ENCODE measurements at regions not wholly inside any gene's neighbourhood (a gene's known extent, or its start where the extent isn't known, plus 50 kb on each side); places are given as distances from the start of the nearest gene placed in this dataset.

GRCh38 chr1:191483988-191484387, 674.3 kb upstream of the RGS18 start:
- H3K27me3 ChIP-seq (replicated peaks; ENCODE audit: insufficient read depth), result no peaks in the 10 kb centered on the region
- no peak for ATAC-seq (ENCODE audit: insufficient number of reproducible peaks, low FRiP score, low read depth)

DNA sequence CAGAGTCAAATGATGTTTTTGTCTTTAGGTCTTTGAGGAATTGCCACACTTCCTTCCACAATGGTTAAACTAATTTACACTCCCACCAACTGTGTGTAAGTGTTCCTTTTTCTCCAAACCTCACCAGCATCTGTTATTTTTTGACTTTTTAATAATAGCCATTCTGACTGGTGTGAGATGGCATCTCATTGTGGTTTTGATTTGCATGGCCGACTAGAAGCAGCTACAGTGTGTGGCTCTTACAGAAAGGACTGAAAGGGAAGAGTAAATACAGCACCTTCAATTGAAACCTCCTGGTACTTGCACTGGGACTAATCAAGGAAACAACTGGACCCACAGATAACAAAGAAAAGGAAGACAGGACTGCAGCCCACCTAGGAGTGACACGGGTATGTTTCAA, 668.0 kb upstream of the RGS18 start:
- Histone ChIP-seq H3K4me3 (no peak overlapping the region), H3K4me1 (ENCODE audit: control insufficient read depth in 1 of 2, low read depth in 2 of 2) (no peaks in the 10 kb centered on the region), H3K27me3 (replicated peaks; ENCODE audit: insufficient read depth) (no peaks in the 10 kb centered on the region), H3K27ac (no peak overlapping the region), H3K9me3 (no peaks in the 10 kb centered on the region), H3K36me3 (no peaks in the 10 kb centered on the region)
- no peak for ATAC-seq (ENCODE audit: insufficient number of reproducible peaks, low FRiP score, low read depth)
- no peak for DNase-seq (ENCODE audit: low spot score)
- TF ChIP-seq, protein P1, sequence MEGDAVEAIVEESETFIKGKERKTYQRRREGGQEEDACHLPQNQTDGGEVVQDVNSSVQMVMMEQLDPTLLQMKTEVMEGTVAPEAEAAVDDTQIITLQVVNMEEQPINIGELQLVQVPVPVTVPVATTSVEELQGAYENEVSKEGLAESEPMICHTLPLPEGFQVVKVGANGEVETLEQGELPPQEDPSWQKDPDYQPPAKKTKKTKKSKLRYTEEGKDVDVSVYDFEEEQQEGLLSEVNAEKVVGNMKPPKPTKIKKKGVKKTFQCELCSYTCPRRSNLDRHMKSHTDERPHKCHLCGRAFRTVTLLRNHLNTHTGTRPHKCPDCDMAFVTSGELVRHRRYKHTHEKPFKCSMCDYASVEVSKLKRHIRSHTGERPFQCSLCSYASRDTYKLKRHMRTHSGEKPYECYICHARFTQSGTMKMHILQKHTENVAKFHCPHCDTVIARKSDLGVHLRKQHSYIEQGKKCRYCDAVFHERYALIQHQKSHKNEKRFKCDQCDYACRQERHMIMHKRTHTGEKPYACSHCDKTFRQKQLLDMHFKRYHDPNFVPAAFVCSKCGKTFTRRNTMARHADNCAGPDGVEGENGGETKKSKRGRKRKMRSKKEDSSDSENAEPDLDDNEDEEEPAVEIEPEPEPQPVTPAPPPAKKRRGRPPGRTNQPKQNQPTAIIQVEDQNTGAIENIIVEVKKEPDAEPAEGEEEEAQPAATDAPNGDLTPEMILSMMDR (IDR thresholded peaks at IDR 0.05), result no peak

More at GRCh38 chr1:191483988-191484387, 674.3 kb upstream of the RGS18 start:
- H3K36me3 ChIP-seq, result no peaks in the 10 kb centered on the region
- H3K9me3 ChIP-seq, result no peaks in the 10 kb centered on the region
- no peak overlapping the region for H3K27ac ChIP-seq
- TF ChIP-seq, protein P1 (IDR thresholded peaks at IDR 0.05), result no peak
- no peak overlapping the region for H3K4me3 ChIP-seq
- no peaks in the 10 kb centered on the region for H3K4me1 ChIP-seq (ENCODE audit: control insufficient read depth in 1 of 2, low read depth in 2 of 2)
- no peak for DNase-seq (ENCODE audit: low spot score)

- H3K36me3 ChIP-seq, result no peaks in the 10 kb centered on the region
- no peak overlapping the region for H3K4me3 ChIP-seq
- ATAC-seq (ENCODE audit: insufficient number of reproducible peaks, low FRiP score, low read depth) (no peak), DNase-seq (ENCODE audit: low spot score) (no peak)
- no peaks in the 10 kb centered on the region for H3K4me1 ChIP-seq (ENCODE audit: control insufficient read depth in 1 of 2, low read depth in 2 of 2)
- no peaks in the 10 kb centered on the region for H3K27me3 ChIP-seq (replicated peaks; ENCODE audit: insufficient read depth)
- no peak overlapping the region for H3K27ac ChIP-seq
- no peaks in the 10 kb centered on the region for H3K9me3 ChIP-seq
- TF ChIP-seq, protein P1 (IDR thresholded peaks at IDR 0.05), result no peak
Observed at GRCh38 chr1:191495040-191495439, 663.2 kb upstream of the RGS18 start.

- Histone ChIP-seq H3K4me1 (ENCODE audit: control insufficient read depth in 1 of 2, low read depth in 2 of 2) (no peaks in the 10 kb centered on the region), H3K36me3 (no peaks in the 10 kb centered on the region), H3K27ac (no peak overlapping the region), H3K4me3 (no peak overlapping the region), H3K27me3 (replicated peaks; ENCODE audit: insufficient read depth) (no peaks in the 10 kb centered on the region), H3K9me3 (no peaks in the 10 kb centered on the region)
- ATAC-seq (ENCODE audit: insufficient number of reproducible peaks, low FRiP score, low read depth), result no peak
- TF ChIP-seq, protein P1 (IDR thresholded peaks at IDR 0.05), result no peak
- DNase-seq (ENCODE audit: low spot score), result no peak
Observed at GRCh38 chr1:191498318-191498717, 659.9 kb upstream of the RGS18 start.

- Histone ChIP-seq H3K4me3 (no peak overlapping the region), H3K27me3 (replicated peaks; ENCODE audit: insufficient read depth) (no peaks in the 10 kb centered on the region), H3K4me1 (ENCODE audit: control insufficient read depth in 1 of 2, low read depth in 2 of 2) (no peaks in the 10 kb centered on the region), H3K27ac (no peak overlapping the region), H3K36me3 (no peaks in the 10 kb centered on the region), H3K9me3 (no peaks in the 10 kb centered on the region)
- DNase-seq (ENCODE audit: low spot score) (no peak), ATAC-seq (ENCODE audit: insufficient number of reproducible peaks, low FRiP score, low read depth) (no peak)
- TF ChIP-seq, protein P1 (IDR thresholded peaks at IDR 0.05), result no peak
Observed at GRCh38 chr1:191498825-191499224, 659.4 kb upstream of the RGS18 start.
